IMR-90 (cell line): ENCODE measurements at regions not wholly inside any gene's neighbourhood (a gene's known extent, or its start where the extent isn't known, plus 50 kb on each side); places are given as distances from the start of the nearest gene placed in this dataset.

Experiments
- ATAC-seq: fragments of 200-7000 bp; cut with Tn5 transposase; 2 replicates; pipeline ENCODE4 v1.9.1; 2020; ENCODE audit warnings: low read depth, mild to moderate bottlenecking, moderate library complexity
- BruUV-seq: library from RNA; stranded (reverse); fragments of 400-500 nt; replicated peaks from 2 replicates; lab custom pipeline; 2021; lab: Mats Ljungman, UMichigan
- CTCF ChIA-PET: fragments of 300-600 bp; formaldehyde crosslinking; extraction: SDS; loops from one replicate; lab custom pipeline; 2021; ENCODE audit warnings: antibody characterized with exemption; lab: Yijun Ruan, JAX
- POLR2A ChIA-PET: fragments of 300-600 bp; sonication (Branson Sonifier 250); formaldehyde crosslinking; loops from one replicate; lab custom pipeline; 2022; ENCODE audit warnings: antibody characterized with exemption; ENCODE audit not compliant: unreplicated experiment; lab: Charles Lee
- DNase-seq: peaks from one replicate; pipeline ENCODE4 v3.0.0; 2013
- H2AFZ ChIP-seq: replicated peaks from 2 replicates; pipeline ENCODE3; 2013; ENCODE audit warnings: low read length, mild to moderate bottlenecking; ENCODE audit not compliant: poor library complexity
- H2AK5ac ChIP-seq: 2 replicates; pipeline ENCODE4 v1.6.1; 2013; ENCODE audit warnings: low read depth, low read length, inconsistent platforms
- H2AK9ac ChIP-seq: replicated peaks from 2 replicates; pipeline ENCODE3; 2013; ENCODE audit warnings: mild to moderate bottlenecking, low read depth, low read length, moderate library complexity; ENCODE audit not compliant: poor library complexity
- H2BK120ac ChIP-seq: 2 replicates; pipeline ENCODE4 v1.6.1; 2013; ENCODE audit warnings: low read depth, low read length, inconsistent platforms
- H2BK15ac ChIP-seq: 3 replicates; pipeline ENCODE4 v1.6.1; 2013; ENCODE audit warnings: low read depth, low read length, inconsistent platforms
- H2BK20ac ChIP-seq: 2 replicates; pipeline ENCODE4 v1.6.1; 2013; ENCODE audit warnings: low read depth, mild to moderate bottlenecking, inconsistent platforms, low read length, moderate library complexity
- H2BK5ac ChIP-seq: 2 replicates; pipeline ENCODE4 v1.6.1; 2013; ENCODE audit warnings: mild to moderate bottlenecking, low read depth, low read length, inconsistent platforms; ENCODE audit not compliant: poor library complexity, severe bottlenecking
- H3K14ac ChIP-seq: replicated peaks from 2 replicates; pipeline ENCODE4 v1.6.1; 2013; ENCODE audit warnings: low read depth, low read length, inconsistent platforms
- H3K18ac ChIP-seq: 2 replicates; pipeline ENCODE4 v1.6.1; 2013; ENCODE audit warnings: low read depth, low read length, control low read depth
- H3K23ac ChIP-seq: 2 replicates; pipeline ENCODE4 v1.6.1; 2013; ENCODE audit warnings: low read depth, low read length, inconsistent platforms
- H3K27ac ChIP-seq: 2 replicates; pipeline ENCODE4 v1.5.1; 2013; ENCODE audit warnings: mild to moderate bottlenecking, control low read depth, low read length; ENCODE audit not compliant: insufficient read depth
- H3K27me3 ChIP-seq: 2 replicates; pipeline ENCODE4 v1.6.1; 2013; ENCODE audit warnings: low read length; ENCODE audit not compliant: control insufficient read depth, insufficient read depth
- H3K36me3 ChIP-seq: 2 replicates; pipeline ENCODE4 v1.6.1; 2013; ENCODE audit warnings: low read length, mixed read lengths; ENCODE audit not compliant: control insufficient read depth, insufficient read depth
- H3K4ac ChIP-seq: 2 replicates; pipeline ENCODE4 v1.6.1; 2013; ENCODE audit warnings: low read depth, low read length, inconsistent platforms
- H3K4me1 ChIP-seq: 2 replicates; pipeline ENCODE4 v1.6.1; 2013; ENCODE audit warnings: low read length, mixed read lengths; ENCODE audit not compliant: control insufficient read depth, insufficient read depth
- H3K4me2 ChIP-seq: 2 replicates; pipeline ENCODE4 v1.6.1; 2013; ENCODE audit warnings: low read depth, mild to moderate bottlenecking, control low read depth, low read length, moderate library complexity
- H3K4me3 ChIP-seq: 2 replicates; pipeline ENCODE4 v1.5.1; 2013; ENCODE audit warnings: low read depth, mild to moderate bottlenecking, control low read depth, low read length, moderate library complexity; ENCODE audit not compliant: insufficient read depth
- H3K56ac ChIP-seq: 2 replicates; pipeline ENCODE4 v1.6.1; 2013; ENCODE audit warnings: low read length, inconsistent platforms; ENCODE audit not compliant: insufficient read depth; ENCODE audit errors: extremely low read depth
- H3K79me1 ChIP-seq, 2 experiments: 2 replicates each; pipeline ENCODE4 v1.6.1; 2013; ENCODE audit warnings: low read length in 2 of 2, inconsistent platforms in 1 of 2, low read depth in 1 of 2
- H3K9ac ChIP-seq: 2 replicates; pipeline ENCODE4 v1.6.1; 2013; ENCODE audit warnings: low read depth, low read length, control low read depth
- H3K9me1 ChIP-seq: 2 replicates; pipeline ENCODE4 v1.6.1; 2013; ENCODE audit warnings: low read length, inconsistent platforms; ENCODE audit not compliant: insufficient read depth
- H3K9me3 ChIP-seq: 2 replicates; pipeline ENCODE4 v1.6.1; 2013; ENCODE audit warnings: low read length; ENCODE audit not compliant: control insufficient read depth, insufficient read depth
- H4K20me1 ChIP-seq: 2 replicates; pipeline ENCODE4 v1.6.1; 2013; ENCODE audit warnings: low read length, inconsistent platforms; ENCODE audit not compliant: insufficient read depth
- H4K5ac ChIP-seq: 2 replicates; pipeline ENCODE4 v1.6.1; 2013; ENCODE audit warnings: mild to moderate bottlenecking, low read depth, low read length, control low read depth
- H4K8ac ChIP-seq, 2 experiments: 2 replicates each; pipeline ENCODE4 v1.6.1; 2013; ENCODE audit warnings: low read depth in 2 of 2, low read length in 2 of 2, control low read depth in 1 of 2, inconsistent platforms in 1 of 2
- H4K91ac ChIP-seq: 2 replicates; pipeline ENCODE4 v1.6.1; 2013; ENCODE audit warnings: low read depth, low read length, inconsistent platforms; ENCODE audit not compliant: insufficient read depth
- CEBPB ChIP-seq: IDR thresholded peaks from 2 replicates; pipeline ENCODE4 v1.6.1; 2012; ENCODE audit warnings: low read depth, low read length, improper control_type of control experiment
- CHD1 ChIP-seq: IDR thresholded peaks from 2 replicates; pipeline ENCODE4 v1.6.1; 2012; ENCODE audit warnings: low read depth, low read length, improper control_type of control experiment
- MAFK ChIP-seq: IDR thresholded peaks from 2 replicates; pipeline ENCODE4 v1.6.1; 2012; ENCODE audit warnings: low read depth, low read length, improper control_type of control experiment
- RCOR1 ChIP-seq: IDR thresholded peaks from 2 replicates; pipeline ENCODE4 v1.6.1; 2012; ENCODE audit warnings: mild to moderate bottlenecking, low read length, improper control_type of control experiment; ENCODE audit not compliant: insufficient replicate concordance
- WGBS, 2 experiments: methylation state at CpG; one replicate each; pipeline versions ENCODE4 v1.1.5 to v1.1.7; 2013; ENCODE audit warnings: missing lambda C conversion rate in 2 of 2; ENCODE audit not compliant: insufficient read length in 1 of 2; ENCODE audit errors: extremely low coverage in 2 of 2; 5-methylcytosine and 5-hydroxymethylcytosine counted together
- dilution Hi-C: fragments of 300-500 bp; cut with HindIII; formaldehyde crosslinking; loops from one replicate; pipeline ENCODE4 v1.14.3; 2018; ENCODE audit warnings: low sequenced_read_pairs; ENCODE audit not compliant: unreplicated experiment
- in situ Hi-C: fragments of 300-500 bp; cut with MboI; formaldehyde crosslinking; loops from 3 replicates; pipeline ENCODE4 v1.14.3; 2019; ENCODE audit warnings: low sequenced_read_pairs, inconsistent platforms, mixed read lengths
- intact Hi-C: fragments of 100-400 bp; cut with micrococcal nuclease; formaldehyde crosslinking; loops from 2 replicates; pipeline ENCODE4 v1.10.0; 2022
- TF ChIP-seq, protein P1 (sequence below): fragments of 150-350 bp; IDR thresholded peaks from 2 replicates; pipeline ENCODE4 v1.6.1; 2016; ENCODE audit warnings: low read depth, mild to moderate bottlenecking, low read length, moderate library complexity, borderline replicate concordance
- TF ChIP-seq, protein P2 (sequence below): fragments of 150-350 bp; IDR thresholded peaks from 2 replicates; pipeline ENCODE4 v1.6.1; 2017; ENCODE audit warnings: mild to moderate bottlenecking, antibody characterized with exemption, low read length, low read depth

DNA sequence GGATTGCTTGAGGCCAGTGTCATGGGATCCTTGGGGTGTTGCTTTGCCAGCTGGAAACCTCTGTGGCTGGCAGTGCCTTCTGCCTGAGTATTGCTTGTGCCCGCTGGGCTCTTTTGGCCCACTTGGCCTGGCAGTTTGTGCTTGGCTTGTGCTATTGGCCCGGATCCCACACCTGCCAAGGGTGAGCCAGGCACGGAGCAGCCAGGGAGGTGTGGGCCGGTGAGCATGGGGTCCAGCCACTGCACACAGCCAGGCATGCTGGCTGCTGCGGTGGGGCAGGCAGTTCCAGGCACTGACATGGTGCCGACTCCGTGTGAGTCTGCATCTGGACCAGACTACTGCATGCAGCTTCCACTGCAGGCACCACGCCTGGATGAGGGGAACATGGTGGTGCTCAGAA lies 62.5 kb upstream of the SYNCRIP start:
- H2BK120ac ChIP-seq = no peak overlapping the region
- H3K9ac ChIP-seq = no peak overlapping the region
- no peaks in the 10 kb centered on the region for H3K27me3 ChIP-seq
- in situ Hi-C loops = no loop called here
- H2BK15ac ChIP-seq = no peak overlapping the region
- no TSS peak for BruUV-seq
- TF ChIP-seq RCOR1 (no peak), CEBPB (no peak), CHD1 (no peak), MAFK (no peak)
- TF ChIP-seq, protein P1, sequence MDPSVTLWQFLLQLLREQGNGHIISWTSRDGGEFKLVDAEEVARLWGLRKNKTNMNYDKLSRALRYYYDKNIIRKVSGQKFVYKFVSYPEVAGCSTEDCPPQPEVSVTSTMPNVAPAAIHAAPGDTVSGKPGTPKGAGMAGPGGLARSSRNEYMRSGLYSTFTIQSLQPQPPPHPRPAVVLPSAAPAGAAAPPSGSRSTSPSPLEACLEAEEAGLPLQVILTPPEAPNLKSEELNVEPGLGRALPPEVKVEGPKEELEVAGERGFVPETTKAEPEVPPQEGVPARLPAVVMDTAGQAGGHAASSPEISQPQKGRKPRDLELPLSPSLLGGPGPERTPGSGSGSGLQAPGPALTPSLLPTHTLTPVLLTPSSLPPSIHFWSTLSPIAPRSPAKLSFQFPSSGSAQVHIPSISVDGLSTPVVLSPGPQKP = no peak
- TF ChIP-seq, protein P2, sequence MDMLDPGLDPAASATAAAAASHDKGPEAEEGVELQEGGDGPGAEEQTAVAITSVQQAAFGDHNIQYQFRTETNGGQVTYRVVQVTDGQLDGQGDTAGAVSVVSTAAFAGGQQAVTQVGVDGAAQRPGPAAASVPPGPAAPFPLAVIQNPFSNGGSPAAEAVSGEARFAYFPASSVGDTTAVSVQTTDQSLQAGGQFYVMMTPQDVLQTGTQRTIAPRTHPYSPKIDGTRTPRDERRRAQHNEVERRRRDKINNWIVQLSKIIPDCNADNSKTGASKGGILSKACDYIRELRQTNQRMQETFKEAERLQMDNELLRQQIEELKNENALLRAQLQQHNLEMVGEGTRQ = no peak
- intact Hi-C loops = no loop called here
- H2AK5ac ChIP-seq = no peak overlapping the region
- 100% methylated on average over 2 of the region's 8 CpGs; no CpG with 5 or more reads in 1 of the 2 experiments for WGBS, 2 experiments
- DNase-seq = no peak
- no peak overlapping the region for H4K91ac ChIP-seq
- H4K5ac ChIP-seq = no peak overlapping the region
- no peaks in the 10 kb centered on the region for H3K36me3 ChIP-seq
- ATAC-seq = no peak
- H3K14ac ChIP-seq = no peak overlapping the region
- no peak overlapping the region for H2AK9ac ChIP-seq
- H3K9me3 ChIP-seq = no peaks in the 10 kb centered on the region
- H2BK20ac ChIP-seq = no peak overlapping the region
- no peak overlapping the region for H3K27ac ChIP-seq
- H3K4me3 ChIP-seq = no peak overlapping the region
- dilution Hi-C loops = no loop called here
- H3K23ac ChIP-seq = no peak overlapping the region
- no peak overlapping the region for H3K4me2 ChIP-seq
- H3K79me1 ChIP-seq = no peaks in the 10 kb centered on the region
- H4K8ac ChIP-seq = no peak overlapping the region
- H3K56ac ChIP-seq = no peak overlapping the region
- CTCF ChIA-PET = no interaction called here
- H4K20me1 ChIP-seq = no peaks in the 10 kb centered on the region
- H3K18ac ChIP-seq = no peak overlapping the region
- H2BK5ac ChIP-seq = no peak overlapping the region
- H3K9me1 ChIP-seq = no peaks in the 10 kb centered on the region
- no peak overlapping the region for H2AFZ ChIP-seq
- H3K4ac ChIP-seq = no peak overlapping the region
- H3K4me1 ChIP-seq = no peaks in the 10 kb centered on the region
- POLR2A ChIA-PET = no interaction called here
